ENCODE measurements at regions not wholly inside any gene's neighbourhood (a gene's known extent, or its start where the extent isn't known, plus 50 kb on each side); places are given as distances from the start of the nearest gene placed in this dataset.

GRCh38 chr1:185600641-185601040, 133.6 kb upstream of the HMCN1 start:
- ChIA-PET POLR2A (no interaction called here), CTCF (interaction anchor here (0.8 to 1.0 kb wide), 2 partner anchors 69 to 156 kb away, joined by 3 to 4 read pairs; no protein-coding TSS in a partner anchor)
- Histone ChIP-seq H3K27me3 (ENCODE audit: control insufficient read depth, insufficient read depth, low read length) (no peaks in the 10 kb centered on the region), H3K36me3 (ENCODE audit: control insufficient read depth, insufficient read depth, low read length) (no peaks in the 10 kb centered on the region), H3K4me3 (ENCODE audit: low read depth, low read length) (no peak overlapping the region)
- no peak for DNase-seq (ENCODE audit: low read depth)
- TF ChIP-seq, protein P1, sequence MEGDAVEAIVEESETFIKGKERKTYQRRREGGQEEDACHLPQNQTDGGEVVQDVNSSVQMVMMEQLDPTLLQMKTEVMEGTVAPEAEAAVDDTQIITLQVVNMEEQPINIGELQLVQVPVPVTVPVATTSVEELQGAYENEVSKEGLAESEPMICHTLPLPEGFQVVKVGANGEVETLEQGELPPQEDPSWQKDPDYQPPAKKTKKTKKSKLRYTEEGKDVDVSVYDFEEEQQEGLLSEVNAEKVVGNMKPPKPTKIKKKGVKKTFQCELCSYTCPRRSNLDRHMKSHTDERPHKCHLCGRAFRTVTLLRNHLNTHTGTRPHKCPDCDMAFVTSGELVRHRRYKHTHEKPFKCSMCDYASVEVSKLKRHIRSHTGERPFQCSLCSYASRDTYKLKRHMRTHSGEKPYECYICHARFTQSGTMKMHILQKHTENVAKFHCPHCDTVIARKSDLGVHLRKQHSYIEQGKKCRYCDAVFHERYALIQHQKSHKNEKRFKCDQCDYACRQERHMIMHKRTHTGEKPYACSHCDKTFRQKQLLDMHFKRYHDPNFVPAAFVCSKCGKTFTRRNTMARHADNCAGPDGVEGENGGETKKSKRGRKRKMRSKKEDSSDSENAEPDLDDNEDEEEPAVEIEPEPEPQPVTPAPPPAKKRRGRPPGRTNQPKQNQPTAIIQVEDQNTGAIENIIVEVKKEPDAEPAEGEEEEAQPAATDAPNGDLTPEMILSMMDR (IDR thresholded peaks at IDR 0.05; ENCODE audit: insufficient read depth, low read depth, low read length), result no peak

- Histone ChIP-seq H3K27me3 (ENCODE audit: control insufficient read depth, insufficient read depth, low read length) (no peaks in the 10 kb centered on the region), H3K4me3 (ENCODE audit: low read depth, low read length) (no peak overlapping the region), H3K36me3 (ENCODE audit: control insufficient read depth, insufficient read depth, low read length) (no peaks in the 10 kb centered on the region)
- TF ChIP-seq, protein P1 (IDR thresholded peaks at IDR 0.05; ENCODE audit: insufficient read depth, low read depth, low read length), result no peak
- no peak for DNase-seq (ENCODE audit: low read depth)
- ChIA-PET CTCF (interaction anchor here (1.0 kb wide), 1 partner anchor 13 kb away, joined by 3 read pairs; no protein-coding TSS in a partner anchor), POLR2A (no interaction called here)
Measured at GRCh38 chr1:185598332-185598731, 135.9 kb upstream of the HMCN1 start.

DNA sequence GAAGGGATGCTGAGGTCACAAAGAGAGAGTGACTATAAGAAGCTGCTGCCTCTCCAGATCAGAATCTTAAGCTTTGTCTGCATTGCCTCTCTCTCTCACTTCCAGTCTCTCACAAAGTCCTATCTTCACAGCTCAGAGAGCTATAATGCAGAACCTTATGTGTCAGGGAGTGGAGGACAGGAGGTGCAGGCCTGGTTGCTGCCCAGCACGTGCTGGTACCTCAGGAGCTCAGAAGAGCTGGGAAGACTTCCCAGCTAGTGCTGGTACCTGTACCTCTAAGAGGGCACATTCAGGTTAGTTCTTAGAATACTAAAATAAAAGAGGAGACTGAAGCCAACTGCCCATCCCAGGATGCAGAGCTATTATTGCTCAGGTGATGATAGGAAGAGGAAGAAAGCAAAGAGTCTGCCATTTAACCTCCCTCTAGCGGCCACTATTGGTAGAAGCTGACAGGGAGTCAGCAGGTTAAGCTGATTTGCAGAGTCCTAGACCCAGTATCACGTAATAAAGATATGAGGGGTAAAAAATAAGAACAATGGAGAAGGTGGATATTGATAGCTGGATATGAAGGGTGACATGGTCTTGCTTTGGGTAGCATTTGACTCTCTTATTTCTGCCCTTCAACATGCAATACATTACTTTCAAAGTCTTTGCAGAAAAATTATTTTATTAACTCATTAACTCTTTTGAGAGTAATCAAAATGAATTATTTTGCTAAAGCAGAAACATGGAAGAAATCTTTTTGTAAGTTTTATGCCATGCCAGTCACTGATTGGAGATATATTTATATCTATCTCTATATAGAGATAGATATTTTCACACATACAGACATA, 138.1 kb upstream of the HMCN1 start:
- TF ChIP-seq, protein P1 (IDR thresholded peaks at IDR 0.05; ENCODE audit: insufficient read depth, low read depth, low read length), result peak; percentile 71
- Histone ChIP-seq H3K36me3 (ENCODE audit: control insufficient read depth, insufficient read depth, low read length) (no peaks in the 10 kb centered on the region), H3K4me3 (ENCODE audit: low read depth, low read length) (no peak overlapping the region), H3K27me3 (ENCODE audit: control insufficient read depth, insufficient read depth, low read length) (no peaks in the 10 kb centered on the region)
- ChIA-PET POLR2A (no interaction called here), CTCF (interaction anchor here (0.5 to 4.2 kb wide), 26 partner anchors 9 to 281 kb away, joined by 3 to 18 read pairs (median 4); no protein-coding TSS in a partner anchor)
- DNase-seq (ENCODE audit: low read depth), result no peak

DNA sequence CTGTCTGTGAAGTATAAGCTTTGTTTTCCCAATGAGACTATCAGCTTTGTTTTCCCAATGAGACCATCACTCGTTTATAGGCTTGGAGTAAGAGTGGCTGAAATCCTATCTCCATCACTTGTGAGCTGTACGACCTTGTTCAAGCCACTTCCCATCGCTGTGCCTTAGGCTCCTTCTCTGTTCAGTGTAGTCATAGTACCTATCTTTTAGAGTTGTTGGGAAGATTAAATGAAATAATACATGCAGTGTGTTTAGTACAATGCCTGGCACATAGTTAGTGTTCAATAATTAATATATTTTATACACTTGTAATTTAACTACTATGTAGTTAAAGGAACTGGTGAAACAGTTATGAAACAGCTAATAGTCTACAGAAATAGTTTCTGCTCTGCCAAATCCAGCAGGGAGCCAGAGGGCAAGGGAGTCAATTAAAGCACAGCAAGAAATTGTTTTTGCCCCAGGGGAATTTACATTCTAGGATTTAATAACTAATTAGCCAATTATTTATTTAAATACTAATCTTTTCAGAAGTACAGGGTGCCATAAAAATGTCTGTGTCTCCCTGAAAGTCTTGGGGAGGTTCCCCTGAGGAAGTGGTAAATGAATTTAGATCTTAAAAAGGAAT, 139.3 kb upstream of the HMCN1 start:
- no peaks in the 10 kb centered on the region for H3K27me3 ChIP-seq (ENCODE audit: control insufficient read depth, insufficient read depth, low read length)
- ChIA-PET CTCF (interaction anchor here (0.5 to 4.2 kb wide), 19 partner anchors 9 to 277 kb away, joined by 3 to 18 read pairs (median 5); no protein-coding TSS in a partner anchor), POLR2A (no interaction called here)
- H3K36me3 ChIP-seq (ENCODE audit: control insufficient read depth, insufficient read depth, low read length), result no peaks in the 10 kb centered on the region
- H3K4me3 ChIP-seq (ENCODE audit: low read depth, low read length), result no peak overlapping the region
- TF ChIP-seq, protein P1 (IDR thresholded peaks at IDR 0.05; ENCODE audit: insufficient read depth, low read depth, low read length), result no peak
- DNase-seq (ENCODE audit: low read depth), result no peak

DNA sequence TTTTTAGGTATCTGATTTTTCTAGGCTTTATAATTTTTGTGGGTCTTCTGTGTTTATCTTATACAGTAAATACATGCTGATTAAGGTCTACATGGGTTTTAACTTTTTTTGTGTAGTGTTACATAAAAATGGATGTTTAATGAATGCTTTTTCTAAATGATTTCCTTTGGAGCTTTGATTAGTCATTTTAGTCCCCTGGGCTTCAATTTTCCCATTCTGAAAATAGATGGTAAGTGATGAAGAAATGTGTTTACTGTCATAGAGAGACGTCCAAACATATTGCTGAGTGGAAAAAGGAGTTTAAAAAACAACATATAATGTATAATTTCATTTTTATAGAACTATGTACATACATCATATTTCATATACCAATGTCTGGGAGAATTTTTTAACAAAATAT, 140.9 kb upstream of the HMCN1 start:
- no peaks in the 10 kb centered on the region for H3K27me3 ChIP-seq (ENCODE audit: control insufficient read depth, insufficient read depth, low read length)
- no peaks in the 10 kb centered on the region for H3K36me3 ChIP-seq (ENCODE audit: control insufficient read depth, insufficient read depth, low read length)
- CTCF ChIA-PET, result interaction anchor here (1.2 to 4.2 kb wide), 3 partner anchors 12 to 77 kb away, joined by 3 to 18 read pairs (median 6); no protein-coding TSS in a partner anchor
- TF ChIP-seq, protein P1 (IDR thresholded peaks at IDR 0.05; ENCODE audit: insufficient read depth, low read depth, low read length), result no peak
- H3K4me3 ChIP-seq (ENCODE audit: low read depth, low read length), result no peak overlapping the region
- POLR2A ChIA-PET, result no interaction called here
- no peak for DNase-seq (ENCODE audit: low read depth)

Data from BJ (cell line).